ENCODE measurements at regions not wholly inside any gene's neighbourhood (a gene's known extent, or its start where the extent isn't known, plus 50 kb on each side); places are given as distances from the start of the nearest gene placed in this dataset.

DNA sequence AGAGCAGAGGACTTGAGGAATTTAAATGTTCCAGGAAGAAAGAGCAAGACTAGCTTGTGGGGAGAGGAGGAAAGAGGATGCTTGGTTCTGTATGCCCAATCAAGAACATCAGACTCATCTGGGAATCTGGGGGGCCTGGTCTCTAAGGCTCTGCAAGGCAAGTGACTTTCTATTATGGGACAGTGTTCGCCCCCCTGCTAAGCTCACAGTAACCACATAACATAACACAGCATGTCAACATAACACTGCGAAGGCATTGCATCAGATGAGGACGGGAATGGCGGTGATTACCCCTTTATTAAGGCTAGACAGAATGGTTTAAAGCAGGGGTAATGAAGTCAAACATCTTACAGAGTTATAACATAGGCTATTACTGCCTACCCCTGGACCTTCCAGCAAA lies 176.6 kb upstream of the IRX6 start:
- POLR2A ChIA-PET (ENCODE audit: low non-redundant PET), result no interaction called here
- CTCF ChIA-PET, result no interaction called here
- TF ChIP-seq, protein P1, sequence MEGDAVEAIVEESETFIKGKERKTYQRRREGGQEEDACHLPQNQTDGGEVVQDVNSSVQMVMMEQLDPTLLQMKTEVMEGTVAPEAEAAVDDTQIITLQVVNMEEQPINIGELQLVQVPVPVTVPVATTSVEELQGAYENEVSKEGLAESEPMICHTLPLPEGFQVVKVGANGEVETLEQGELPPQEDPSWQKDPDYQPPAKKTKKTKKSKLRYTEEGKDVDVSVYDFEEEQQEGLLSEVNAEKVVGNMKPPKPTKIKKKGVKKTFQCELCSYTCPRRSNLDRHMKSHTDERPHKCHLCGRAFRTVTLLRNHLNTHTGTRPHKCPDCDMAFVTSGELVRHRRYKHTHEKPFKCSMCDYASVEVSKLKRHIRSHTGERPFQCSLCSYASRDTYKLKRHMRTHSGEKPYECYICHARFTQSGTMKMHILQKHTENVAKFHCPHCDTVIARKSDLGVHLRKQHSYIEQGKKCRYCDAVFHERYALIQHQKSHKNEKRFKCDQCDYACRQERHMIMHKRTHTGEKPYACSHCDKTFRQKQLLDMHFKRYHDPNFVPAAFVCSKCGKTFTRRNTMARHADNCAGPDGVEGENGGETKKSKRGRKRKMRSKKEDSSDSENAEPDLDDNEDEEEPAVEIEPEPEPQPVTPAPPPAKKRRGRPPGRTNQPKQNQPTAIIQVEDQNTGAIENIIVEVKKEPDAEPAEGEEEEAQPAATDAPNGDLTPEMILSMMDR (conservative IDR thresholded peaks at IDR 0.05; ENCODE audit: low read depth), result no peak
- DNase-seq (ENCODE audit: low spot score), result no peak
- no peak overlapping the region for H3K27ac ChIP-seq

DNA sequence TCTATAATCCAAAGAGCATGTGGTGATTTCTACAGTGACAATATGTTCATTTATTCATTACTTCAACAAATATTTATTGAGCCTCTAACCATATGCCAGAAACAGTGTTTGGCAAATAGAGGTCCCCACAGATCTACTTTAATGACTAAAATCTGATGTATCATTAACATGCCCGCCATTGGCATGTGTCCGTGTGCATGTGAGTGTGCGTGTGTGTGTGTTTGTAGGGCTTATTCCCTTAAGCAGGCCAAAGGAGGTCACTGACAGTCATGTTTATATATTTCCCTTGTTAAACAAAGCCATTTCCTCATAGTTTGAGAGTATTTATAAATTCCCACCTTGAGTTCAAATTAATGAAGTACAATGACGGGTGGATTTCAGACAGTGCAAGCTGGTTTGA lies 174.4 kb upstream of the IRX6 start:
- no peak overlapping the region for H3K27ac ChIP-seq
- CTCF ChIA-PET, result interaction anchor here (0.7 kb wide), 1 partner anchor 131 kb away, joined by 4 read pairs; no protein-coding TSS in a partner anchor
- no peak for DNase-seq (ENCODE audit: low spot score)
- POLR2A ChIA-PET (ENCODE audit: low non-redundant PET), result no interaction called here
- TF ChIP-seq, protein P1 (conservative IDR thresholded peaks at IDR 0.05; ENCODE audit: low read depth), result no peak

DNA sequence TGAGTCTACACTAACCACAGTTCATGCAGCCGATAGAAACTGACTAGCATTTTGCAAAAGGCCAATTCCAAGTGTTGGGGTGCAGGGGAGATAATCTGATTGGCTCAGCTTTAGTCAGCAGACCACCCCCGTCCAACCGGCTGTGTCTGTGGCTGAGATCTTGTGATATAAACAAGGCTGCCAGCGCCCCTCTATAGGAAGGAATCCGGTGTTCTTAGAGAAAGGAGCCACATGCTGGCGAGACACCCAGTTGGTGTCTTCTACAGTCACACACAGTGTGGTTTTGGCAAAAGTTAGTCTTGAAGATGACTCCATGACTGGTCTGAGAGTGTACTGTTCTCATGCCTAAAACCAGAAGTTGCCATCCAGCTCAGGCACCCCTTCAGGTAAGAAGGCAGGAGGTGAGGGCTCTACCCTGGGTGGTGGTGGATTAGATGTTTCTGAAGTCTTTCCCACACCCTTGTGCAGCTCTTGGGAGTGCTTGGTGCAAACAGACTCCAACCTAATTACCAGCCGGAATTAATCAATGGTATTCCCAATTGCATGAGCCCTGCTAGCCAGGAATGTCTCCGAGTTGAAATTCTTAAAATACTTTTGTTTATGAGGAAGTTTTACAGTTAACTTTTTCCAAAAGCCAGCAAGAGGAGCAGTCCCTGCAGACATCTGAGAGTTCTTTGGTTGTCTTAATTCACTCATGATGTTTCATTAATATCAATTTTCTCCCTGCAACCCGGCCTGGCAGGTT lies 172.3 kb upstream of the IRX6 start:
- ChIA-PET POLR2A (ENCODE audit: low non-redundant PET) (no interaction called here), CTCF (no interaction called here)
- DNase-seq (ENCODE audit: low spot score), result no peak
- TF ChIP-seq, protein P1 (conservative IDR thresholded peaks at IDR 0.05; ENCODE audit: low read depth), result no peak
- no peak overlapping the region for H3K27ac ChIP-seq

DNA sequence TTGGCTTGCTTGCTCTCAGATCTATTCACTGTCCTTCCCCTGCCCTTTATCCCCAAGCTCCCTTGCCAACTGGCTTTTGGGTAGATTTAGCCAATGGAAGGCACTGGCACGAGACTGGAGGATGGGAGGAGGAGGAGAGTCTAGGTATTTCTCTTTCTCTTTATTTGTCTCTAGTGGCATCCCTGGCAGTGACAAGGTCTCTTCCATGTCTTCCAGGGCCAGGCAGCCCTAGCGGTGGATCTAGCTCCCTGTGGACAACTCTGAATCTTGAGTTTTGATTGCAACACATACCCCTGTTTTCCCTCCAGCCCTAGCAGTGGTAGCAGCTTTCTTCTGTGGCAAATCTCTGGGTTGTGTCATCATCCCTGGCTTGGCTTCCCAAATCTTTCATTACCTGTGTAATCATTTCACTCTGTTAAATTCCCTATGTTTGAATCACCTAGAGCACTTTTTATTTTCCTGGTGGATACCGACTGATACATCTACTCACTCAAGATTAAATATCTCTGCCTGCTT lies 171.1 kb upstream of the IRX6 start:
- DNase-seq (ENCODE audit: low spot score), result no peak
- TF ChIP-seq, protein P1 (conservative IDR thresholded peaks at IDR 0.05; ENCODE audit: low read depth), result no peak
- no peak overlapping the region for H3K27ac ChIP-seq
- ChIA-PET CTCF (interaction anchor here (0.6 kb wide), 2 partner anchors 12 to 1040 kb away, joined by 4 read pairs; no protein-coding TSS in a partner anchor), POLR2A (ENCODE audit: low non-redundant PET) (no interaction called here)

DNA sequence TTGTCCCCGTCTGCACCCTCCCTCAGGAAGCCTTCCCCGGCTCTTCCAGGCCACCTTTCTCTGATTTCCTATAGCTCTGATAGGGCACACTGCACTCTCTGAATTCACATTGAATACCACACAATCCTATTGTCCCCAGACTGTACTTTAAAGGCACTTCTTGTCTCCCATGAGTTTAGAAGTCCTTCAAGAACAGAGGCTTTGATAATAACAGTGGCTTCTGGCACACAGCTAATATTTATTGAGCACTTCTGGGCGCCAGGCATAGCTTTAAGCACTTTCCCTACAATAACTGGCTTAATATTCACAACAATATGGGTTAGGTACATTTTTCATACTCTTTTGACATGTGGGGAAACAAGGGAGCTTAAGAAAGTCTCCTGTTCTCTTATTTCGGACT lies 169.7 kb upstream of the IRX6 start:
- no peak for DNase-seq (ENCODE audit: low spot score)
- CTCF ChIA-PET, result no interaction called here
- no peak overlapping the region for H3K27ac ChIP-seq
- POLR2A ChIA-PET (ENCODE audit: low non-redundant PET), result no interaction called here
- TF ChIP-seq, protein P1 (conservative IDR thresholded peaks at IDR 0.05; ENCODE audit: low read depth), result no peak

DNA sequence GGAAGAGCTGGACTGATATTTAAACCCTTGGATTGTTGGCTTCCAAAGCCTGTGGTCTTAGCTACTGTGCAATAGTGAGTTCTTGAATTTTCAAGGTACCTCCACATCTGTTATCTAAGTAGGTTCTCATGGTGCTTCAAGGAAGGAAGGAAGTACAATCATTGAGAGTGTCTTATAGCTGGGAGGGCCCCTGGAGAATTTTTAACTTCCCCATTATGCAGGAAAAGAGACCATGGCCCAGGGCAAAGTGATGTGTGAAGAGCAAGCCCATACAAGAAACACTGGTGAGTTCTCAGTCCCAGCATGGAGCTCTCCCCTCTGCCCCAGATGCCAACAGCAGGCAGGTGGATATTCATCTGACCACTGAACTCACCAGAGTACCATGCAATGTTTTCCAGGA lies 169.0 kb upstream of the IRX6 start:
- ChIA-PET CTCF (interaction anchor here (1.2 kb wide), 1 partner anchor 15 kb away, joined by 4 read pairs; no protein-coding TSS in a partner anchor), POLR2A (ENCODE audit: low non-redundant PET) (no interaction called here)
- TF ChIP-seq, protein P1 (conservative IDR thresholded peaks at IDR 0.05; ENCODE audit: low read depth), result no peak
- no peak for DNase-seq (ENCODE audit: low spot score)
- H3K27ac ChIP-seq, result no peak overlapping the region
